Natural killer cell (primary cell): ENCODE measurements at regions not wholly inside any gene's neighbourhood (a gene's known extent, or its start where the extent isn't known, plus 50 kb on each side); places are given as distances from the start of the nearest gene placed in this dataset.

Experiments used
- ATAC-seq, 3 donors: fragments of 150-1000 bp in 2 of 3; fragments of 200-7000 bp in 1 of 3; cut with Tn5 transposase; 1 replicate in 1 of 3; 2 replicates in 2 of 3; pipeline ENCODE4 v1.10.0; 2021; ENCODE audit warnings: mild to moderate bottlenecking in 2 of 3, moderate library complexity in 2 of 3
- DNase-seq, 2 donors: peaks; one replicate each; pipeline versions ENCODE4 v3.0.0 to v3.0.0-alpha.2; 2013 to 2021; ENCODE audit warnings: mixed read lengths in 1 of 2
- H3K27ac ChIP-seq: one replicate; pipeline ENCODE4 v1.5.1; 2013; ENCODE audit warnings: mild to moderate bottlenecking, low read length
- H3K27me3 ChIP-seq: one replicate; pipeline ENCODE4 v1.6.1; 2013; ENCODE audit warnings: low read length; ENCODE audit not compliant: control insufficient read depth, insufficient read depth
- H3K36me3 ChIP-seq: one replicate; pipeline ENCODE4 v1.6.1; 2013; ENCODE audit warnings: low read length; ENCODE audit not compliant: control insufficient read depth, insufficient read depth
- H3K4me1 ChIP-seq: one replicate; pipeline ENCODE4 v1.6.1; 2013; ENCODE audit warnings: low read length; ENCODE audit not compliant: control insufficient read depth, insufficient read depth
- H3K4me3 ChIP-seq: one replicate; pipeline ENCODE4 v1.5.1; 2013; ENCODE audit warnings: low read length
- H3K9me3 ChIP-seq: one replicate; pipeline ENCODE4 v1.6.1; 2013; ENCODE audit warnings: low read length; ENCODE audit not compliant: control insufficient read depth, insufficient read depth
- H3K27ac Mint-ChIP-seq, 2 donors: one replicate each; pipeline ENCODE4 v1.8.0; 2022; ENCODE audit warnings: mild to moderate bottlenecking in 2 of 2, mixed read lengths in 2 of 2, moderate library complexity in 1 of 2
- H3K27me3 Mint-ChIP-seq, 2 donors: one replicate each; pipeline ENCODE4 v1.8.0; 2022; ENCODE audit warnings: low read depth in 2 of 2, mixed read lengths in 2 of 2
- H3K36me3 Mint-ChIP-seq: one replicate; pipeline ENCODE4 v1.8.0; 2022; ENCODE audit warnings: mixed read lengths
- H3K4me1 Mint-ChIP-seq, 2 donors: one replicate each; pipeline ENCODE4 v1.8.0; 2022; ENCODE audit warnings: mixed read lengths in 2 of 2
- H3K4me3 Mint-ChIP-seq: one replicate; pipeline ENCODE4 v1.8.0; 2022; ENCODE audit warnings: mild to moderate bottlenecking, moderate library complexity, mixed read lengths
- H3K9me3 Mint-ChIP-seq, 2 donors: one replicate each; pipeline ENCODE4 v1.8.0; 2022; ENCODE audit warnings: mixed read lengths in 2 of 2
- CTCF ChIP-seq: fragments of 200-600 bp; IDR thresholded peaks from one replicate; pipeline ENCODE4 v1.8.0; 2022; ENCODE audit warnings: antibody characterized with exemption
- WGBS: methylation state at CpG from one replicate; pipeline ENCODE4 v1.1.7; 2013; ENCODE audit warnings: missing lambda C conversion rate; ENCODE audit not compliant: insufficient coverage; 5-methylcytosine and 5-hydroxymethylcytosine counted together
- intact Hi-C: fragments of 100-400 bp; cut with micrococcal nuclease; formaldehyde crosslinking; loops from one replicate; pipeline ENCODE4 v1.14.2; 2022

GRCh38 chr4:116018831-116019230 is 905.4 kb upstream of the NDST4 start:
- no peak for ATAC-seq
- Histone ChIP-seq H3K4me1 (no peaks in the 10 kb centered on the region), H3K27me3 (no peaks in the 10 kb centered on the region), H3K36me3 (no peaks in the 10 kb centered on the region), H3K9me3 (peaks cover 50% of the 10 kb centered on the region), H3K27ac (no peak overlapping the region), H3K4me3 (no peak overlapping the region)
- peaks cover 18 to 31% of the 10 kb centered on the region in 2 donors for H3K9me3 Mint-ChIP-seq
- no peaks in the 10 kb centered on the region for H3K4me1 Mint-ChIP-seq
- TF ChIP-seq CTCF = no peak
- H3K36me3 Mint-ChIP-seq = peaks cover 13% of the 10 kb centered on the region
- WGBS = 97% methylated on average over 3 of the region's 3 CpGs
- H3K4me3 Mint-ChIP-seq = no peak overlapping the region
- H3K27me3 Mint-ChIP-seq = no peaks in the 10 kb centered on the region
- no peak for DNase-seq
- H3K27ac Mint-ChIP-seq = no peak overlapping the region
- intact Hi-C loops = no loop called here

- intact Hi-C loops = no loop called here
- Mint-ChIP-seq H3K4me1 (no peaks in the 10 kb centered on the region), H3K4me3 (no peak overlapping the region), H3K27ac (no peak overlapping the region), H3K27me3 (no peaks in the 10 kb centered on the region), H3K36me3 (peaks cover 7% of the 10 kb centered on the region), H3K9me3 (peaks cover 21 to 30% of the 10 kb centered on the region in 2 donors)
- H3K4me1 ChIP-seq = no peaks in the 10 kb centered on the region
- H3K27me3 ChIP-seq = no peaks in the 10 kb centered on the region
- H3K27ac ChIP-seq = no peak overlapping the region
- ATAC-seq = no peak
- peaks cover 52% of the 10 kb centered on the region for H3K9me3 ChIP-seq
- TF ChIP-seq CTCF = no peak
- WGBS = 53% methylated on average over 3 of the region's 3 CpGs
- H3K36me3 ChIP-seq = no peaks in the 10 kb centered on the region
- no peak for DNase-seq
- no peak overlapping the region for H3K4me3 ChIP-seq
Observed at GRCh38 chr4:116016201-116016600, 902.8 kb upstream of the NDST4 start.

- no peak overlapping the region for H3K4me3 Mint-ChIP-seq
- H3K4me1 Mint-ChIP-seq = no peaks in the 10 kb centered on the region
- H3K9me3 Mint-ChIP-seq = peaks cover 19 to 28% of the 10 kb centered on the region in 2 donors
- intact Hi-C loops = no loop called here
- H3K27me3 Mint-ChIP-seq = no peaks in the 10 kb centered on the region
- TF ChIP-seq CTCF = no peak
- H3K36me3 Mint-ChIP-seq = peaks cover 6% of the 10 kb centered on the region
- H3K36me3 ChIP-seq = no peaks in the 10 kb centered on the region
- H3K4me3 ChIP-seq = no peak overlapping the region
- H3K9me3 ChIP-seq = peaks cover 52% of the 10 kb centered on the region
- 83% methylated on average over 5 of the region's 5 CpGs for WGBS
- H3K27ac Mint-ChIP-seq = no peak overlapping the region
- no peak for ATAC-seq
- no peaks in the 10 kb centered on the region for H3K27me3 ChIP-seq
- no peak overlapping the region for H3K27ac ChIP-seq
- no peak for DNase-seq
- H3K4me1 ChIP-seq = no peaks in the 10 kb centered on the region
Observed at GRCh38 chr4:116015549-116015948, 902.1 kb upstream of the NDST4 start.

- Mint-ChIP-seq H3K4me3 (no peak overlapping the region), H3K9me3 (peaks cover 21 to 32% of the 10 kb centered on the region in 2 donors), H3K4me1 (no peaks in the 10 kb centered on the region), H3K27me3 (no peaks in the 10 kb centered on the region), H3K36me3 (peaks cover 6% of the 10 kb centered on the region), H3K27ac (no peak overlapping the region)
- Histone ChIP-seq H3K9me3 (peaks cover 49% of the 10 kb centered on the region), H3K27me3 (no peaks in the 10 kb centered on the region), H3K4me1 (no peaks in the 10 kb centered on the region), H3K4me3 (no peak overlapping the region), H3K36me3 (no peaks in the 10 kb centered on the region), H3K27ac (no peak overlapping the region)
- ATAC-seq (no peak), DNase-seq (no peak)
- 69% methylated on average over 1 of the region's 1 CpG for WGBS
- intact Hi-C loops = no loop called here
- TF ChIP-seq CTCF = no peak
Observed at GRCh38 chr4:116015062-116015461, 901.6 kb upstream of the NDST4 start.
